ENCODE measurements at regions not wholly inside any gene's neighbourhood (a gene's known extent, or its start where the extent isn't known, plus 50 kb on each side); places are given as distances from the start of the nearest gene placed in this dataset.

- no peak for TF ChIP-seq CTCF (IDR thresholded peaks at IDR 0.05; ENCODE audit: control insufficient read depth, insufficient read depth, low read depth, low read length, missing control alignments)
- no peak for DNase-seq (ENCODE audit: low read depth)
- no peak overlapping the region for H3K4me3 ChIP-seq (ENCODE audit: control insufficient read depth, low read depth, low read length)
Measured at GRCh38 chr3:68033867-68034266, 379.5 kb upstream of the SUCLG2 start.

- DNase-seq (ENCODE audit: low read depth), result no peak
- H3K4me3 ChIP-seq (ENCODE audit: control insufficient read depth, low read depth, low read length), result no peak overlapping the region
- no peak for TF ChIP-seq CTCF (IDR thresholded peaks at IDR 0.05; ENCODE audit: control insufficient read depth, insufficient read depth, low read depth, low read length, missing control alignments)
Measured at GRCh38 chr3:68032209-68032608, 377.8 kb upstream of the SUCLG2 start.

- no peak for TF ChIP-seq CTCF (IDR thresholded peaks at IDR 0.05; ENCODE audit: control insufficient read depth, insufficient read depth, low read depth, low read length, missing control alignments)
- no peak for DNase-seq (ENCODE audit: low read depth)
Measured at GRCh38 chr3:68025189-68025588, 370.8 kb upstream of the SUCLG2 start.

GRCh38 chr3:68019876-68020275 is 365.5 kb upstream of the SUCLG2 start:
- TF ChIP-seq CTCF (IDR thresholded peaks at IDR 0.05; ENCODE audit: control insufficient read depth, insufficient read depth, low read depth, low read length, missing control alignments), result no peak
- no peak overlapping the region for H3K4me3 ChIP-seq (ENCODE audit: control insufficient read depth, low read depth, low read length)
- DNase-seq (ENCODE audit: low read depth), result no peak

More at GRCh38 chr3:68025189-68025588, 370.8 kb upstream of the SUCLG2 start:
- no peak overlapping the region for H3K4me3 ChIP-seq (ENCODE audit: control insufficient read depth, low read depth, low read length)

- no peak overlapping the region for H3K4me3 ChIP-seq (ENCODE audit: control insufficient read depth, low read depth, low read length)
- DNase-seq (ENCODE audit: low read depth), result no peak
- no peak for TF ChIP-seq CTCF (IDR thresholded peaks at IDR 0.05; ENCODE audit: control insufficient read depth, insufficient read depth, low read depth, low read length, missing control alignments)
Measured at GRCh38 chr3:68018275-68018674, 363.9 kb upstream of the SUCLG2 start.

GRCh38 chr3:68017069-68017468 is 362.7 kb upstream of the SUCLG2 start:
- no peak overlapping the region for H3K4me3 ChIP-seq (ENCODE audit: control insufficient read depth, low read depth, low read length)
- TF ChIP-seq CTCF (IDR thresholded peaks at IDR 0.05; ENCODE audit: control insufficient read depth, insufficient read depth, low read depth, low read length, missing control alignments), result no peak
- DNase-seq (ENCODE audit: low read depth), result no peak

GRCh38 chr3:68009900-68010299 is 355.5 kb upstream of the SUCLG2 start:
- no peak for TF ChIP-seq CTCF (IDR thresholded peaks at IDR 0.05; ENCODE audit: control insufficient read depth, insufficient read depth, low read depth, low read length, missing control alignments)
- DNase-seq (ENCODE audit: low read depth), result no peak
- H3K4me3 ChIP-seq (ENCODE audit: control insufficient read depth, low read depth, low read length), result no peak overlapping the region

All from AG09309 (cell line).